ENCODE measurements at regions not wholly inside any gene's neighbourhood (a gene's known extent, or its start where the extent isn't known, plus 50 kb on each side); places are given as distances from the start of the nearest gene placed in this dataset.
"Not testable (repeated sequence)": the region's sequence is repeated elsewhere in the genome, so short reads cannot be mapped to it uniquely, and the experiment has no call there.

DNA sequence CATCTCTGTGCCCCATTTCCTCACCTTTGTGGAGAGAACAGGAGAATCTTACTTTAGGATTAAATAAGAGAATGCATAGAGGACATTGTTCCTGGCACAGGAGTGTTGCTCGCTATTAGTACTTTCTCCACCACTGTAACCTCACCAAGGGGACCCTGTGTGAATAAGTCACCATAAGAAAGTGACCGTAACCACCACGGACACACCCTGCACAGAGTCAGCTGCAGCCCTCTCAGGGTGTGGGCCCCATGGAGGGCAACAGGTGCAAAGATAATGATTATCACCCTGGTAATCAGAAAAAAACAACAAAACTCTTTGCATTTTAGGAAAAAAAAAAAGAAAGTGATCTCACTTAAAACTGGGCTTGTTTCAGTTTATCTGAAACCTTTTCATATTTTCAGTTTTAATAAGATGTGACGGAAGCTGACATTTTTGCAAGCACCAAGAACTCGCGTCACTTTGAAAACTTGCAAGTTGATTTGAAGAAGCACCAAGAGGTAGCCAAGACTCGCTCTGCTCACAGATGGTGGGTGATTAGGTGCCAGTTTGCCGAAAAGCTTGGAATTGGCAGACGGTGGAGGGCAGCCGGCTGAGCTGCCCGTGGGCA is 87.0 kb upstream of the VRK1 start:
- Mint-ChIP-seq H3K36me3 (ENCODE audit: low read depth) (no peaks in the 10 kb centered on the region), H3K27me3 (peaks cover 24% of the 10 kb centered on the region), H3K4me1 (ENCODE audit: low read depth) (no peaks in the 10 kb centered on the region), H3K9me3 (no peaks in the 10 kb centered on the region), H3K27ac (no peak overlapping the region), H3K4me3 (no peak overlapping the region)
- no peaks in the 10 kb centered on the region for H3K4me1 ChIP-seq (ENCODE audit: insufficient read depth, low read length)
- DNase-seq (no peak), ATAC-seq (ENCODE audit: poor library complexity) (no peak)
- no peaks in the 10 kb centered on the region for H3K36me3 ChIP-seq (ENCODE audit: insufficient read depth, low read length)
- intact Hi-C loops (cut with DNase I, micrococcal nuclease) = no loop called here
- no peak overlapping the region for H3K4me3 ChIP-seq (ENCODE audit: low read length)
- ChIA-PET CTCF (no interaction called here), POLR2A (no interaction called here)
- H3K27ac ChIP-seq (ENCODE audit: low read depth in 1 of 2, low read length in 2 of 2) = no peak overlapping the region
- no peaks in the 10 kb centered on the region for H3K9me3 ChIP-seq (ENCODE audit: control insufficient read depth in 1 of 2, insufficient read depth in 1 of 2, low read length in 2 of 2)
- TF ChIP-seq, protein P1, sequence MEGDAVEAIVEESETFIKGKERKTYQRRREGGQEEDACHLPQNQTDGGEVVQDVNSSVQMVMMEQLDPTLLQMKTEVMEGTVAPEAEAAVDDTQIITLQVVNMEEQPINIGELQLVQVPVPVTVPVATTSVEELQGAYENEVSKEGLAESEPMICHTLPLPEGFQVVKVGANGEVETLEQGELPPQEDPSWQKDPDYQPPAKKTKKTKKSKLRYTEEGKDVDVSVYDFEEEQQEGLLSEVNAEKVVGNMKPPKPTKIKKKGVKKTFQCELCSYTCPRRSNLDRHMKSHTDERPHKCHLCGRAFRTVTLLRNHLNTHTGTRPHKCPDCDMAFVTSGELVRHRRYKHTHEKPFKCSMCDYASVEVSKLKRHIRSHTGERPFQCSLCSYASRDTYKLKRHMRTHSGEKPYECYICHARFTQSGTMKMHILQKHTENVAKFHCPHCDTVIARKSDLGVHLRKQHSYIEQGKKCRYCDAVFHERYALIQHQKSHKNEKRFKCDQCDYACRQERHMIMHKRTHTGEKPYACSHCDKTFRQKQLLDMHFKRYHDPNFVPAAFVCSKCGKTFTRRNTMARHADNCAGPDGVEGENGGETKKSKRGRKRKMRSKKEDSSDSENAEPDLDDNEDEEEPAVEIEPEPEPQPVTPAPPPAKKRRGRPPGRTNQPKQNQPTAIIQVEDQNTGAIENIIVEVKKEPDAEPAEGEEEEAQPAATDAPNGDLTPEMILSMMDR (IDR thresholded peaks at IDR 0.05) = no peak
- H3K27me3 ChIP-seq (ENCODE audit: control insufficient read depth in 1 of 2, insufficient read depth in 2 of 2, low read length in 2 of 2) = peaks cover 2 to 4% of the 10 kb centered on the region in 2 experiments

DNA sequence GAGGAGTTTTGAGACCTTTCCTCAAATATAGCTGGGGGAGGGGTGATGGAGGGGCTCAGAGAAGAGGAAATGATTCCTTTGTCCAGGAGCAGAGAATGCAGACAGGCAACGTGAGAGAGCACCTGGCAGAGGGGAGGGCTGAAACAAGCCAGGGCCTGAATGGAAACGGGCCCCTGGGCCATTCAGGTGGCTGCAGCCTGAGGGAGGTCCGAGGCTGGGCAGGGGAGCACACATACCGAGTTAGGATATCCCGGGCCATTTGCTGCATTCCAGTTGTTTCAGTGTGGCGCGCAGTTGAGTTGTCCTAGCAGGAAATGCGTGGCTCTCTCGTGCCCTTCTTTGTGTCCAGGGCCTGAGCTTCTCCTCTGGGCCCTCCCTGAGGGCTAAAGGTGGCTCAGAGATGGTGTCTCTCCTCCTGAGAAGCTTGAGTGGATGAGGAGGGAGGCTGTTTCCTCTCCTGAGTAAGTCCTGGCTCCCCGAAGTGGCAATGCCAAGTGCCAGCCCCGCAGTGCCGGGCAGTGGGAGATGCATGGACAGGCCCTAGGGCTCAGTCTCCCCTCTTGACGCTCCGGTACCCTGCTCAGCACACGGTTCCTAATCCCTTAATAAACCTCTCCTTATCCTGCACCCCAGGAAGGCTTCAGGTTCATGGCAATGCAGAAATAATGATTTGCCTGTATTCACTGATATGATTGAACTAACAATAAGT is 85.5 kb upstream of the VRK1 start:
- ChIA-PET POLR2A (no interaction called here), CTCF (no interaction called here)
- intact Hi-C loops (cut with DNase I, micrococcal nuclease) = no loop called here
- Mint-ChIP-seq H3K27ac (no peak overlapping the region), H3K27me3 (peaks cover 26% of the 10 kb centered on the region), H3K9me3 (no peaks in the 10 kb centered on the region), H3K4me3 (no peak overlapping the region), H3K36me3 (ENCODE audit: low read depth) (no peaks in the 10 kb centered on the region), H3K4me1 (ENCODE audit: low read depth) (no peaks in the 10 kb centered on the region)
- no peaks in the 10 kb centered on the region for H3K4me1 ChIP-seq (ENCODE audit: insufficient read depth, low read length)
- H3K4me3 ChIP-seq (ENCODE audit: low read length) = no peak overlapping the region
- DNase-seq (no peak), ATAC-seq (ENCODE audit: poor library complexity) (no peak)
- H3K36me3 ChIP-seq (ENCODE audit: insufficient read depth, low read length) = no peaks in the 10 kb centered on the region
- TF ChIP-seq, protein P1 (IDR thresholded peaks at IDR 0.05) = no peak
- peaks cover 2 to 7% of the 10 kb centered on the region in 2 experiments for H3K27me3 ChIP-seq (ENCODE audit: control insufficient read depth in 1 of 2, insufficient read depth in 2 of 2, low read length in 2 of 2)
- no peaks in the 10 kb centered on the region for H3K9me3 ChIP-seq (ENCODE audit: control insufficient read depth in 1 of 2, insufficient read depth in 1 of 2, low read length in 2 of 2)
- H3K27ac ChIP-seq (ENCODE audit: low read depth in 1 of 2, low read length in 2 of 2) = no peak overlapping the region

- no peak overlapping the region for H3K4me3 ChIP-seq (ENCODE audit: low read length)
- ATAC-seq (ENCODE audit: poor library complexity) (no peak), DNase-seq (no peak)
- intact Hi-C loops (cut with DNase I, micrococcal nuclease) = no loop called here
- no peak overlapping the region for H3K27ac Mint-ChIP-seq
- ChIA-PET CTCF (no interaction called here), POLR2A (no interaction called here)
- peaks cover 26% of the 10 kb centered on the region for H3K27me3 Mint-ChIP-seq
- H3K27ac ChIP-seq (ENCODE audit: low read depth in 1 of 2, low read length in 2 of 2) = no peak overlapping the region
- no peaks in the 10 kb centered on the region for H3K9me3 Mint-ChIP-seq
- no peaks in the 10 kb centered on the region for H3K4me1 Mint-ChIP-seq (ENCODE audit: low read depth)
- H3K4me1 ChIP-seq (ENCODE audit: insufficient read depth, low read length) = no peaks in the 10 kb centered on the region
- TF ChIP-seq, protein P1 (IDR thresholded peaks at IDR 0.05) = no peak
- H3K36me3 Mint-ChIP-seq (ENCODE audit: low read depth) = no peaks in the 10 kb centered on the region
- H3K27me3 ChIP-seq (ENCODE audit: control insufficient read depth in 1 of 2, insufficient read depth in 2 of 2, low read length in 2 of 2) = peaks cover 2 to 7% of the 10 kb centered on the region in 2 experiments
- H3K36me3 ChIP-seq (ENCODE audit: insufficient read depth, low read length) = no peaks in the 10 kb centered on the region
- no peak overlapping the region for H3K4me3 Mint-ChIP-seq
- H3K9me3 ChIP-seq (ENCODE audit: control insufficient read depth in 1 of 2, insufficient read depth in 1 of 2, low read length in 2 of 2) = no peaks in the 10 kb centered on the region
These were observed 83.8 kb upstream of the VRK1 start for GRCh38 chr14:96713426-96713825.

DNA sequence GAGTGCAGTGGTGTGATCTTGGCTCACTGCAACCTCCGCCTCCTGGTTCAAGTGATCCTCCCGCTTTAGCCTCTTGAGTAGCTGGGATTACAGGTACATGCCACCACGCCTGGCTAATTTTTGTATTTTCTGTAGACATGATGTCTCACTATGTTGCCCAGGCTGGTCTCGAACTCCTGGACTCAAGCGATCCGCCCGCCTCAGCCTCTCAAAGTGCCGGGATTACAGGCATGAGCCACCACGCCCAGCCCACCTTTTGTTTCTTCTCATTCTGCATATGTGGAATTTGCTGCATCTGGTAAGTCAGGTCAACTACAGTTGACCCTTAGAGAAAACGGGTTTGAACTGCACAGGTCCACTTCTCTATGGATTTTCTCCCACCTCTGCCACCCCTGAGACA is 82.6 kb upstream of the VRK1 start:
- intact Hi-C loops (cut with DNase I, micrococcal nuclease); H3K36me3 Mint-ChIP-seq (ENCODE audit: low read depth); POLR2A ChIA-PET; H3K27ac Mint-ChIP-seq; H3K9me3 ChIP-seq (ENCODE audit: control insufficient read depth in 1 of 2, insufficient read depth in 1 of 2, low read length in 2 of 2); H3K9me3 Mint-ChIP-seq; H3K4me1 ChIP-seq (ENCODE audit: insufficient read depth, low read length); H3K27ac ChIP-seq (ENCODE audit: low read depth in 1 of 2, low read length in 2 of 2); H3K36me3 ChIP-seq (ENCODE audit: insufficient read depth, low read length); H3K27me3 ChIP-seq (ENCODE audit: control insufficient read depth in 1 of 2, insufficient read depth in 2 of 2, low read length in 2 of 2); ATAC-seq (ENCODE audit: poor library complexity); H3K4me3 Mint-ChIP-seq; CTCF ChIA-PET; H3K4me1 Mint-ChIP-seq (ENCODE audit: low read depth); DNase-seq; H3K4me3 ChIP-seq (ENCODE audit: low read length): not testable (repeated sequence)
- H3K27me3 Mint-ChIP-seq = peaks cover 27% of the 10 kb centered on the region

Measured in CD4-positive, alpha-beta T cell (primary cell).